Ovary (tissue), 7 donors: ENCODE measurements at regions not wholly inside any gene's neighbourhood (a gene's known extent, or its start where the extent isn't known, plus 50 kb on each side); places are given as distances from the start of the nearest gene placed in this dataset.

ENCODE experiments used
- DNase-seq, 5 donors: peaks; one replicate each; pipeline ENCODE4 v3.0.0-alpha.2; 2019 to 2020
- H3K27ac ChIP-seq, 2 donors: fragments of 200-600 bp; one replicate each; pipeline versions ENCODE4 v1.5.1 to v1.8.0; 2019 to 2022
- H3K27me3 ChIP-seq: fragments of 200-600 bp; one replicate; pipeline ENCODE4 v1.8.0; 2022
- H3K36me3 ChIP-seq: fragments of 200-600 bp; sonication (generic); one replicate; pipeline ENCODE4 v1.5.1; 2019
- H3K4me1 ChIP-seq: one replicate; pipeline ENCODE4 v1.8.1; 2013; ENCODE audit warnings: mild to moderate bottlenecking, moderate library complexity; ENCODE audit not compliant: insufficient read depth
- H3K4me3 ChIP-seq: fragments of 200-600 bp; sonication (generic); one replicate; pipeline ENCODE4 v1.5.1; 2017
- H3K9me3 ChIP-seq, 2 donors: fragments of 200-600 bp in 1 of 2; sonication (generic) in 1 of 2; one replicate each; pipeline versions ENCODE4 v1.5.1 to v1.8.1; 2013 to 2019; ENCODE audit warnings: mild to moderate bottlenecking in 1 of 2, moderate library complexity in 1 of 2
- EP300 ChIP-seq: sonication (generic); formaldehyde crosslinking; IDR thresholded peaks from one replicate; pipeline ENCODE4 v1.6.1; 2017; ENCODE audit warnings: antibody characterized with exemption
- POLR2A ChIP-seq: fragments of 450-650 bp; IDR thresholded peaks from one replicate; pipeline ENCODE4 v1.6.1; 2017; ENCODE audit warnings: antibody characterized with exemption, mild to moderate bottlenecking, moderate library complexity
- WGBS, 3 donors: extraction: QIAGEN DNeasy Blood & Tissue Kit in 1 of 3; methylation state at CpG; one replicate each; pipeline versions ENCODE4 v1.1.5 to v1.1.7; 2013 to 2017; 5-methylcytosine and 5-hydroxymethylcytosine counted together
- intact Hi-C, 4 donors: fragments of 100-400 bp; cut with DNase I; formaldehyde crosslinking; loops; one replicate each; pipeline versions ENCODE4 v1.11.0 to v1.15.1; 2022 to 2023
- TF ChIP-seq, protein P1 (sequence below), 3 donors: fragments of 450-650 bp in 2 of 3; fragments of 200-600 bp in 1 of 3; IDR thresholded peaks; one replicate each; pipeline versions ENCODE4 v1.5.1 to v1.8.0; 2016 to 2022; ENCODE audit warnings: antibody characterized with exemption in 3 of 3, mild to moderate bottlenecking in 1 of 3
- donor health status: DM: no; HTN: no; CAD: no; lungs with moderate emphysema.
- donor health status: DM: no; HTN: no; CAD: no.
- donor health status: Bipolar disorder and iron deficiency.
- donor health status: DM: no; HTN: no; CAD: no.
- donor health status: DM: yes; HTN: yes; CAD: no.

DNA sequence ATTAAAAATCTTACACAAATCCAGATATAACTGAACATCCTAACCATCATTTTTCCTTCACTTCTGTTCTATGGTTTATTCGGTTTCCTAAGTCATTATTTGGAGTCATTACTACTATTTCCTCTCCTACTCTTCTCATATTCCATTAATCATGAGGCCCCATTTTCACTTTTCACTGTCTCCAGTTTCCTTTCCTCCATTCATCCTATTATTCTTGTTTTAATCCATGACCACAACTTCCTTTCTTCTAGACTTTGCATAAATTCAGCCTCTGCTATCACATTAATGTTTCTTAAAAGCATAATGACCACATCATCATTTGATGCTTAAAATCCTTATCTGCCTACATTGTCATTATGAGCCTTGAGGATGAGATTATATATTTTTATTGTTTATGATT is 555.0 kb upstream of the NDST4 start:
- WGBS, 3 donors = 38 to 54% (median 53%) methylated on average over 1 of the region's 1 CpG
- Histone ChIP-seq H3K9me3 (no peaks in the 10 kb centered on the region), H3K4me3 (no peak overlapping the region), H3K4me1 (no peaks in the 10 kb centered on the region), H3K27ac (no peak overlapping the region), H3K36me3 (no peaks in the 10 kb centered on the region), H3K27me3 (no peaks in the 10 kb centered on the region)
- DNase-seq = no peak
- TF ChIP-seq POLR2A (no peak), EP300 (no peak)
- TF ChIP-seq, protein P1, sequence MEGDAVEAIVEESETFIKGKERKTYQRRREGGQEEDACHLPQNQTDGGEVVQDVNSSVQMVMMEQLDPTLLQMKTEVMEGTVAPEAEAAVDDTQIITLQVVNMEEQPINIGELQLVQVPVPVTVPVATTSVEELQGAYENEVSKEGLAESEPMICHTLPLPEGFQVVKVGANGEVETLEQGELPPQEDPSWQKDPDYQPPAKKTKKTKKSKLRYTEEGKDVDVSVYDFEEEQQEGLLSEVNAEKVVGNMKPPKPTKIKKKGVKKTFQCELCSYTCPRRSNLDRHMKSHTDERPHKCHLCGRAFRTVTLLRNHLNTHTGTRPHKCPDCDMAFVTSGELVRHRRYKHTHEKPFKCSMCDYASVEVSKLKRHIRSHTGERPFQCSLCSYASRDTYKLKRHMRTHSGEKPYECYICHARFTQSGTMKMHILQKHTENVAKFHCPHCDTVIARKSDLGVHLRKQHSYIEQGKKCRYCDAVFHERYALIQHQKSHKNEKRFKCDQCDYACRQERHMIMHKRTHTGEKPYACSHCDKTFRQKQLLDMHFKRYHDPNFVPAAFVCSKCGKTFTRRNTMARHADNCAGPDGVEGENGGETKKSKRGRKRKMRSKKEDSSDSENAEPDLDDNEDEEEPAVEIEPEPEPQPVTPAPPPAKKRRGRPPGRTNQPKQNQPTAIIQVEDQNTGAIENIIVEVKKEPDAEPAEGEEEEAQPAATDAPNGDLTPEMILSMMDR (IDR thresholded peaks at IDR 0.05) = no peak
- intact Hi-C loops = no loop called here

DNA sequence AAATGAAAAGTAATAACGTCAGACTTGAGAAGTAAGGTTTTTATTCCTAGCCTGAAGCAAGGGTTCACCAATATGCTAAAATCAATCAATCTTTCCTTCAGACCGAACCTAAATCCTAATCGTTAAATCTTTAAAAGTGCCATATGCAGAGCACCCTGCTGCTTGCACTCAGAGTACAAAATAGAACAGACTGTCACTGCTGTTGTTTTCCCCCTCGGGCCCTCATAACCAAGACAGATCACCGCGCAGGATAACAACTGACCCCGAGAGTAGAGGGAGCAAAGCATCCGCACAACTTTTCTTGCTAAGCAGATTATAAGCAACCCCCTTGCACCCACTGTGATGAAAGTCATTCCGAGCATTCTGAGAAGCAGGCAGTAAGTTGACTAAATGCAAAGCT is 550.9 kb upstream of the NDST4 start:
- no peaks in the 10 kb centered on the region for H3K36me3 ChIP-seq
- DNase-seq = no peak
- TF ChIP-seq, protein P1 (IDR thresholded peaks at IDR 0.05) = no peak
- TF ChIP-seq EP300 = no peak
- TF ChIP-seq POLR2A = no peak
- no peaks in the 10 kb centered on the region for H3K9me3 ChIP-seq
- no peak overlapping the region for H3K4me3 ChIP-seq
- H3K27me3 ChIP-seq = no peaks in the 10 kb centered on the region
- no peaks in the 10 kb centered on the region for H3K4me1 ChIP-seq
- WGBS, 3 donors = 44 to 55% (median 47%) methylated on average over 9 of the region's 9 CpGs
- H3K27ac ChIP-seq = no peak overlapping the region
- intact Hi-C loops = no loop called here

DNA sequence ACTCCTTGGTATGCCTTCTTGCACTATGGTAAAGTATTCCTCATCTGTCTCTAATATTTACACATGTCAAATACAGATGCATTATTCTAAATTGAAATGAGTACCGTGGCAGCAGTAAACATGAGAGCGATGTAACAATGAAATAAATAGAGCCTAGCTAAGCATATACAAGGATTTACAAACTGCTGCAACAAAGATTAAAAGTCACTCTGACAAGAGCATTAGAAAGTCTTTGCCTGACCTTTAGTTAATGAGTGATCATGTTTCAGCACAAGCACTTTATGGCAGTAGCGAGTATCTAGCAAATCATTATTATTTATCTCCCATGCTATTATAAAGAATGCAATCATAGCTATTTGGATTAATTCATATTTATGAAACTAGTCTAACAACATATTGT is 547.0 kb upstream of the NDST4 start:
- Histone ChIP-seq H3K4me3 (no peak overlapping the region), H3K4me1 (no peaks in the 10 kb centered on the region), H3K36me3 (no peaks in the 10 kb centered on the region), H3K27ac (no peak overlapping the region), H3K27me3 (no peaks in the 10 kb centered on the region), H3K9me3 (no peaks in the 10 kb centered on the region)
- DNase-seq = no peak
- TF ChIP-seq, protein P1 (IDR thresholded peaks at IDR 0.05) = no peak
- TF ChIP-seq POLR2A (no peak), EP300 (no peak)
- intact Hi-C loops = no loop called here
- 70 to 72% (median 71%) methylated on average over 3 of the region's 3 CpGs for WGBS, 3 donors

DNA sequence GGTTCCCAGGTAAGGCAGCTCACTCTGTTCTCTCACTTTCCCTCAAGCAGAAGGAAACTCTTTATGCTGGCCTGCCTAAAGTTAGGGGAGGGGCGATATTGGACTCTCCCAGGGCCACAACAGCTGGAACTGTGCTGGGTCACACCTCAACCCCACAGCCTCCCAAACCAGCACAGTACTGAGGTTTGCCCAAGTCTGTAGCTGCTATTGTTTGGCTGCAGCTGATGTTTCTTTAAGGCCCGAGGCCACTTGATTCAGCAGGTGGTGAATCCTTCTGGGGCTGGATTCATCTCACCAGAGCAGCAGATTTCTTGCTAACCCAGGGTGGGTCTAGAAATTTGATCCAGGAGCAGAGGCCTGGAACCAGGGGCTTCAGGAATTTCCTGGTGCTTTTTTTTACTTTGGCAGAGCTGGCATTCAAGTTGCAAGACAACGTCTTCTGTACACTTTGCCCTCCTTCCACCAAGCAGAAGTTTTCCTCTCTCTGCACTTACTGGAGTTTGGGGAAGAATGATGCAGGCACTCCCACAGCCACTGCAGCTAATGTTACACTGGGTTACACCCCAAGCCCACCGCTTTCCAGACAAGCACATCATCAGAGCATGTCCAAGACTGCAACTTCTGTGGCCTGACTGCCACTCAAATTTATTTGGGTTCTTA is 544.7 kb upstream of the NDST4 start:
- Histone ChIP-seq H3K9me3 (no peaks in the 10 kb centered on the region), H3K36me3 (no peaks in the 10 kb centered on the region), H3K27ac (no peak overlapping the region), H3K4me1 (no peaks in the 10 kb centered on the region), H3K27me3 (no peaks in the 10 kb centered on the region), H3K4me3 (no peak overlapping the region)
- intact Hi-C loops = no loop called here
- WGBS, 3 donors = 71 to 85% (median 77%) methylated on average over 4 of the region's 4 CpGs
- no peak for TF ChIP-seq POLR2A
- TF ChIP-seq, protein P1 (IDR thresholded peaks at IDR 0.05) = no peak
- TF ChIP-seq EP300 = no peak
- DNase-seq = no peak
